H9 (cell line): ENCODE measurements at regions not wholly inside any gene's neighbourhood (a gene's known extent, or its start where the extent isn't known, plus 50 kb on each side); places are given as distances from the start of the nearest gene placed in this dataset.

ENCODE experiments used
- DNase-seq: peaks from one replicate; pipeline ENCODE4 v3.0.0-alpha.2; 2017
- H2AFZ ChIP-seq: one replicate; pipeline ENCODE4 v1.6.1; 2013; ENCODE audit warnings: mild to moderate bottlenecking, low read length, control low read depth, moderate library complexity
- H2AK5ac ChIP-seq: 2 replicates; pipeline ENCODE4 v1.6.1; 2013; ENCODE audit warnings: low read length, control low read depth, mixed read lengths; ENCODE audit not compliant: insufficient read length
- H2BK120ac ChIP-seq: one replicate; pipeline ENCODE4 v1.6.1; 2013; ENCODE audit warnings: low read depth, mild to moderate bottlenecking, low read length, control low read depth, inconsistent platforms; ENCODE audit not compliant: poor library complexity, severe bottlenecking
- H2BK12ac ChIP-seq: 2 replicates; pipeline ENCODE4 v1.6.1; 2013; ENCODE audit warnings: low read length, control low read depth, mixed read lengths, low read depth; ENCODE audit not compliant: insufficient read length
- H2BK15ac ChIP-seq: 2 replicates; pipeline ENCODE4 v1.6.1; 2013; ENCODE audit warnings: low read depth, low read length, control low read depth
- H2BK20ac ChIP-seq: one replicate; pipeline ENCODE4 v1.6.1; 2013; ENCODE audit warnings: low read depth, mild to moderate bottlenecking, low read length, control low read depth, inconsistent platforms; ENCODE audit not compliant: poor library complexity, severe bottlenecking
- H2BK5ac ChIP-seq: 2 replicates; pipeline ENCODE4 v1.6.1; 2013; ENCODE audit warnings: low read length, control low read depth, mixed read lengths; ENCODE audit not compliant: insufficient read length
- H3K14ac ChIP-seq: 2 replicates; pipeline ENCODE4 v1.6.1; 2013; ENCODE audit warnings: low read length, control low read depth; ENCODE audit not compliant: insufficient read depth
- H3K18ac ChIP-seq: 2 replicates; pipeline ENCODE4 v1.6.1; 2013; ENCODE audit warnings: low read depth, mild to moderate bottlenecking, mixed read lengths, low read length, control low read depth; ENCODE audit not compliant: insufficient read length
- H3K23ac ChIP-seq: 2 replicates; pipeline ENCODE4 v1.6.1; 2013; ENCODE audit warnings: low read length, control low read depth, mixed read lengths, low read depth; ENCODE audit not compliant: insufficient read length
- H3K23me2 ChIP-seq: 2 replicates; pipeline ENCODE4 v1.6.1; 2013; ENCODE audit warnings: low read depth, mild to moderate bottlenecking, mixed read lengths, low read length, control low read depth; ENCODE audit not compliant: insufficient read length, poor library complexity, severe bottlenecking
- H3K27ac ChIP-seq: 2 replicates; pipeline ENCODE4 v1.5.1; 2013; ENCODE audit warnings: low read length, control low read depth, mixed read lengths, low read depth; ENCODE audit not compliant: insufficient read length
- H3K27me3 ChIP-seq: 2 replicates; pipeline ENCODE4 v1.6.1; 2013; ENCODE audit warnings: low read length, control low read depth, inconsistent platforms; ENCODE audit not compliant: insufficient read depth
- H3K4ac ChIP-seq: 2 replicates; pipeline ENCODE4 v1.6.1; 2013; ENCODE audit warnings: low read depth, mild to moderate bottlenecking, control low read depth, inconsistent platforms, low read length, moderate library complexity
- H3K4me1 ChIP-seq: 2 replicates; pipeline ENCODE4 v1.6.1; 2013; ENCODE audit warnings: low read length, control low read depth, inconsistent platforms; ENCODE audit not compliant: insufficient read depth
- H3K4me2 ChIP-seq: 2 replicates; pipeline ENCODE4 v1.6.1; 2013; ENCODE audit warnings: low read length, control low read depth, mixed read lengths; ENCODE audit not compliant: insufficient read length, insufficient read depth
- H3K56ac ChIP-seq: 2 replicates; pipeline ENCODE4 v1.6.1; 2013; ENCODE audit warnings: low read depth, mild to moderate bottlenecking, mixed read lengths, low read length, control low read depth; ENCODE audit not compliant: insufficient read length
- H3K79me1 ChIP-seq: 2 replicates; pipeline ENCODE4 v1.6.1; 2013; ENCODE audit warnings: low read depth, mild to moderate bottlenecking, moderate library complexity, low read length, control low read depth, inconsistent platforms; ENCODE audit not compliant: insufficient read depth, poor library complexity, severe bottlenecking
- H3K79me2 ChIP-seq: 2 replicates; pipeline ENCODE4 v1.6.1; 2013; ENCODE audit warnings: low read length, control low read depth, inconsistent platforms; ENCODE audit not compliant: insufficient read depth
- H3K9ac ChIP-seq: 2 replicates; pipeline ENCODE4 v1.6.1; 2013; ENCODE audit warnings: low read length, control low read depth, mixed read lengths; ENCODE audit not compliant: insufficient read length; ENCODE audit errors: extremely low read depth
- H3K9me3 ChIP-seq: one replicate; pipeline ENCODE4 v1.6.1; 2013; ENCODE audit warnings: low read depth, low read length, inconsistent platforms; ENCODE audit not compliant: control insufficient read depth
- H3T11ph ChIP-seq: one replicate; pipeline ENCODE4 v1.6.1; 2013; ENCODE audit warnings: mild to moderate bottlenecking, low read length, control low read depth, inconsistent platforms
- H4K20me1 ChIP-seq: one replicate; pipeline ENCODE4 v1.6.1; 2013; ENCODE audit not compliant: control insufficient read depth, insufficient read length, insufficient read depth
- H4K5ac ChIP-seq: 2 replicates; pipeline ENCODE4 v1.6.1; 2013; ENCODE audit warnings: low read depth, mild to moderate bottlenecking, mixed read lengths, low read length, control low read depth; ENCODE audit not compliant: insufficient read length
- H4K8ac ChIP-seq: replicated peaks from 2 replicates; pipeline ENCODE4 v1.6.1; 2013; ENCODE audit warnings: low read length, control low read depth, mixed read lengths, low read depth; ENCODE audit not compliant: insufficient read length
- H4K91ac ChIP-seq: 2 replicates; pipeline ENCODE4 v1.6.1; 2013; ENCODE audit warnings: low read depth, mild to moderate bottlenecking, moderate library complexity, mixed read lengths, low read length, control low read depth; ENCODE audit not compliant: insufficient read length
- H3K27ac Mint-ChIP-seq, 3 experiments: 2 replicates in 2 of 3; 3 replicates in 1 of 3; pipeline ENCODE4 v1.8.0; 2020 to 2021; ENCODE audit warnings: mixed read lengths in 3 of 3, mild to moderate bottlenecking in 1 of 3, moderate library complexity in 1 of 3
- H3K27me3 Mint-ChIP-seq: 2 replicates; pipeline ENCODE4 v1.8.0; 2021; ENCODE audit warnings: low read depth, mild to moderate bottlenecking, moderate library complexity, mixed read lengths
- H3K36me3 Mint-ChIP-seq, 3 experiments: 2 replicates in 2 of 3; 3 replicates in 1 of 3; pipeline ENCODE4 v1.8.0; 2020 to 2021; ENCODE audit warnings: low read depth in 3 of 3, mixed read lengths in 3 of 3; ENCODE audit not compliant: insufficient read depth in 1 of 3
- H3K4me1 Mint-ChIP-seq, 2 experiments: 2 replicates each; pipeline ENCODE4 v1.8.0; 2020; ENCODE audit warnings: mixed read lengths in 2 of 2
- H3K4me3 Mint-ChIP-seq, 2 experiments: 2 replicates in 1 of 2; 3 replicates in 1 of 2; pipeline ENCODE4 v1.8.0; 2020 to 2021; ENCODE audit warnings: mild to moderate bottlenecking in 2 of 2, mixed read lengths in 2 of 2, moderate library complexity in 1 of 2
- H3K9me3 Mint-ChIP-seq, 2 experiments: 2 replicates in 1 of 2; 3 replicates in 1 of 2; pipeline ENCODE4 v1.8.0; 2020; ENCODE audit warnings: mild to moderate bottlenecking in 2 of 2, mixed read lengths in 2 of 2, moderate library complexity in 1 of 2
- CTCF ChIP-seq: fragments of 200-600 bp; sonication (generic); conservative IDR thresholded peaks from 3 replicates; pipeline ENCODE4 v1.8.0; 2021; ENCODE audit warnings: antibody characterized with exemption, mild to moderate bottlenecking
- WGBS: extraction: QIAGEN DNeasy Blood & Tissue Kit; methylation state at CpG from one replicate; pipeline ENCODE4 v1.1.7; 2013; ENCODE audit warnings: missing lambda C conversion rate, low lambda C conversion rate, mixed read lengths; ENCODE audit not compliant: insufficient read length; ENCODE audit errors: extremely low coverage; 5-methylcytosine and 5-hydroxymethylcytosine counted together

- H3K9ac ChIP-seq: no peak overlapping the region
- H3K79me2 ChIP-seq: no peaks in the 10 kb centered on the region
- H3K14ac ChIP-seq: no peak overlapping the region
- H3T11ph ChIP-seq: no peak overlapping the region
- no peak overlapping the region for H3K4ac ChIP-seq
- no peak overlapping the region for H2BK12ac ChIP-seq
- H3K4me2 ChIP-seq: no peak overlapping the region
- H3K9me3 ChIP-seq: no peaks in the 10 kb centered on the region
- H2AK5ac ChIP-seq: no peak overlapping the region
- no peak overlapping the region for H4K91ac ChIP-seq
- no peak overlapping the region for H3K23ac ChIP-seq
- H3K56ac ChIP-seq: no peak overlapping the region
- no peaks in the 10 kb centered on the region; the same call in 1 of the 2 replicates for H3K4me1 ChIP-seq
- no peak overlapping the region for H2BK15ac ChIP-seq
- TF ChIP-seq CTCF: no peak
- Mint-ChIP-seq H3K36me3 (no peaks in the 10 kb centered on the region; a peak in 1 of 7 replicates), H3K4me3 (no peak overlapping the region), H3K4me1 (peaks cover 13 to 14% of the 10 kb centered on the region in 2 experiments), H3K27ac (no peak overlapping the region), H3K9me3 (no peaks in the 10 kb centered on the region), H3K27me3 (peaks cover 2% of the 10 kb centered on the region; the same call in 1 of the 2 replicates)
- no CpG with 5 or more reads among the region's 3 CpGs for WGBS
- no peak overlapping the region for H2AFZ ChIP-seq
- H3K79me1 ChIP-seq: no peaks in the 10 kb centered on the region
- no peak overlapping the region for H2BK5ac ChIP-seq
- H4K5ac ChIP-seq: no peak overlapping the region
- H3K27ac ChIP-seq: no peak overlapping the region
- H3K27me3 ChIP-seq: no peaks in the 10 kb centered on the region
- H2BK20ac ChIP-seq: no peak overlapping the region
- no peak overlapping the region for H2BK120ac ChIP-seq
- H3K18ac ChIP-seq: no peak overlapping the region
- no peak for DNase-seq
- no peaks in the 10 kb centered on the region for H3K23me2 ChIP-seq
- H4K8ac ChIP-seq: no peak overlapping the region
- no peaks in the 10 kb centered on the region for H4K20me1 ChIP-seq
Observed at GRCh38 chr6:74607934-74608333, 597.9 kb downstream of the COL12A1 start.
